ENCODE measurements at regions not wholly inside any gene's neighbourhood (a gene's known extent, or its start where the extent isn't known, plus 50 kb on each side); places are given as distances from the start of the nearest gene placed in this dataset.

GRCh38 chr1:172952516-172952915 is 98.2 kb downstream of the TNFSF18 start:
- no peak for TF ChIP-seq POLR2AphosphoS5 (IDR thresholded peaks at IDR 0.05; ENCODE audit: low read depth, low read length)
- no peak for TF ChIP-seq POLR2A (IDR thresholded peaks at IDR 0.05; ENCODE audit: low read depth, low read length)
- no peak for TF ChIP-seq TAF1 (IDR thresholded peaks at IDR 0.05; ENCODE audit: borderline replicate concordance, low read depth, low read length)

All from GM12892 (cell line).